HepG2 (cell line): ENCODE measurements at regions not wholly inside any gene's neighbourhood (a gene's known extent, or its start where the extent isn't known, plus 50 kb on each side); places are given as distances from the start of the nearest gene placed in this dataset.

ENCODE experiments used
- ATAC-seq: fragments of 200-7000 bp; cut with Tn5 transposase; 3 replicates; pipeline ENCODE4 v1.9.1; 2020; ENCODE audit warnings: mild to moderate bottlenecking, moderate library complexity
- BruUV-seq: library from RNA; stranded (reverse); fragments of 400-500 nt; replicated peaks from 2 replicates; lab custom pipeline; 2021; lab: Mats Ljungman, UMichigan
- CTCF ChIA-PET: fragments of 300-600 bp; formaldehyde crosslinking; extraction: SDS; loops from one replicate; lab custom pipeline; 2021; ENCODE audit warnings: low total read pairs, inconsistent platforms, low intra/inter-chr PET ratio; lab: Yijun Ruan, JAX
- POLR2A ChIA-PET: fragments of 350-600 bp; sonication (Branson Sonifier 250); formaldehyde crosslinking; loops from one replicate; lab custom pipeline; 2020; ENCODE audit warnings: antibody characterized with exemption, inconsistent platforms; lab: Yijun Ruan, JAX
- DNase-seq: peaks from one replicate; pipeline ENCODE4 v3.0.0-alpha.2; 2015; ENCODE audit warnings: low spot score
- FAIRE-seq: peaks from 3 replicates; lab custom pipeline; 2011; peaks lifted over from hg19 to GRCh38; lab: Jason Lieb, UNC
- H2AFZ ChIP-seq: one replicate; pipeline ENCODE4 v1.6.1; 2011; ENCODE audit warnings: low read length, inconsistent platforms
- H3K27ac ChIP-seq: fragments of 300-600 bp; 3 replicates; pipeline ENCODE4 v1.8.0; 2011; ENCODE audit warnings: mixed run types, mild to moderate bottlenecking, mixed read lengths, low read length, inconsistent platforms; ENCODE audit not compliant: insufficient read depth; ENCODE audit errors: extremely low read length
- H3K27me3 ChIP-seq, 2 experiments: fragments of 200-600 bp in 1 of 2; 2 replicates in 1 of 2; 3 replicates in 1 of 2; pipeline versions ENCODE4 v1.6.0 to v1.8.0; 2011; ENCODE audit warnings: low read length in 2 of 2, mild to moderate bottlenecking in 2 of 2, moderate library complexity in 2 of 2, inconsistent platforms in 1 of 2; ENCODE audit not compliant: insufficient read depth in 2 of 2, control insufficient read depth in 1 of 2
- H3K36me3 ChIP-seq, 2 experiments: fragments of 200-600 bp in 1 of 2; replicated peaks in 1 of 2; 2 replicates in 1 of 2; 3 replicates in 1 of 2; pipeline versions ENCODE4 v1.5.1 to v1.8.0; 2011; ENCODE audit warnings: low read length in 2 of 2, inconsistent platforms in 1 of 2; ENCODE audit not compliant: insufficient read depth in 2 of 2, control insufficient read depth in 1 of 2
- H3K4me1 ChIP-seq: 2 replicates; pipeline ENCODE4 v1.5.1; 2012; ENCODE audit warnings: low read length, inconsistent platforms; ENCODE audit not compliant: insufficient read depth
- H3K4me2 ChIP-seq: 2 replicates; pipeline ENCODE4 v1.6.0; 2011; ENCODE audit warnings: low read depth, low read length, inconsistent platforms
- H3K4me3 ChIP-seq, 3 experiments: fragments of 200-600 bp in 1 of 3; sonication (generic), shearing (Covaris generic) in 1 of 3; replicated peaks in 1 of 3; 2 replicates each; pipeline ENCODE4 v1.5.1; 2011 to 2016; ENCODE audit warnings: low read length in 3 of 3, inconsistent platforms in 2 of 3, low read depth in 2 of 3, mild to moderate bottlenecking in 2 of 3, control low read depth in 1 of 3, mixed read lengths in 1 of 3; ENCODE audit not compliant: insufficient read depth in 1 of 3
- H3K79me2 ChIP-seq: one replicate; pipeline ENCODE4 v1.6.1; 2011; ENCODE audit warnings: low read length, inconsistent platforms; ENCODE audit not compliant: insufficient read depth
- H3K9ac ChIP-seq: 2 replicates; pipeline ENCODE4 v1.6.0; 2011; ENCODE audit warnings: mild to moderate bottlenecking, low read depth, low read length, inconsistent platforms; ENCODE audit not compliant: insufficient read depth
- H3K9me3 ChIP-seq: 2 replicates; pipeline ENCODE4 v1.5.1; 2012; ENCODE audit warnings: mild to moderate bottlenecking, low read length
- H4K20me1 ChIP-seq: 2 replicates; pipeline ENCODE4 v1.6.0; 2011; ENCODE audit warnings: inconsistent platforms, mild to moderate bottlenecking, low read length, moderate library complexity; ENCODE audit not compliant: insufficient read depth
- ATF7 ChIP-seq, 2 experiments: fragments of 450-650 bp in 1 of 2; sonication (generic) in 1 of 2; formaldehyde crosslinking in 1 of 2; IDR thresholded peaks; 2 replicates each; pipeline versions ENCODE4 v1.4.0 to v1.6.1; 2016 to 2020; ENCODE audit warnings: antibody characterized with exemption in 1 of 2, mild to moderate bottlenecking in 1 of 2, missing genetic modification reagents in 1 of 2
- DPF2 ChIP-seq: sonication (generic); formaldehyde crosslinking; IDR thresholded peaks from 2 replicates; pipeline ENCODE4 v1.4.0; 2020; ENCODE audit warnings: mild to moderate bottlenecking, low read depth, missing genetic modification reagents, borderline replicate concordance
- MAF1 ChIP-seq: sonication (generic); formaldehyde crosslinking; IDR thresholded peaks from 2 replicates; pipeline ENCODE4 v1.5.0; 2020; ENCODE audit warnings: missing genetic modification reagents, borderline replicate concordance
- MBNL3 ChIP-seq: fragments of 250-450 bp; sonication (Bioruptor Pico); conservative IDR thresholded peaks from 2 replicates; pipeline ENCODE4 v1.8.0; 2022; ENCODE audit warnings: mild to moderate bottlenecking, inconsistent platforms
- MEIS1 ChIP-seq: sonication (generic); formaldehyde crosslinking; IDR thresholded peaks from 2 replicates; pipeline ENCODE4 v1.9.0; 2021; ENCODE audit warnings: mild to moderate bottlenecking, missing genetic modification reagents, moderate library complexity, borderline replicate concordance
- NFRKB ChIP-seq: fragments of 450-650 bp; IDR thresholded peaks from 2 replicates; pipeline ENCODE4 v1.6.1; 2017
- POLR2G ChIP-seq: fragments of 200-400 bp; formaldehyde crosslinking; IDR thresholded peaks from 2 replicates; pipeline ENCODE4 v1.6.1; 2018; ENCODE audit warnings: mild to moderate bottlenecking, low read depth, low read length, moderate library complexity
- TAF15 ChIP-seq: fragments of 200-400 bp; formaldehyde crosslinking; IDR thresholded peaks from one replicate; pipeline ENCODE4 v1.6.1; 2018; ENCODE audit warnings: mild to moderate bottlenecking, low read depth, low read length; ENCODE audit not compliant: poor library complexity, severe bottlenecking
- TEAD3 ChIP-seq: optimal IDR thresholded peaks from 2 replicates; pipeline ENCODE3; 2016; ENCODE audit warnings: borderline replicate concordance
- TP53 ChIP-seq: sonication (generic); formaldehyde crosslinking; conservative IDR thresholded peaks from 2 replicates; pipeline ENCODE4 v1.4.0; 2020; ENCODE audit warnings: missing genetic modification reagents
- ZBTB34 ChIP-seq: sonication (generic); formaldehyde crosslinking; IDR thresholded peaks from 2 replicates; pipeline ENCODE4 v1.8.0; 2022; ENCODE audit warnings: mild to moderate bottlenecking, missing genetic modification reagents
- ZC3H13 ChIP-seq: sonication (generic); formaldehyde crosslinking; IDR thresholded peaks from 2 replicates; pipeline ENCODE4 v1.8.1; 2023; ENCODE audit warnings: mild to moderate bottlenecking, missing genetic modification reagents, moderate library complexity
- ZMAT3 ChIP-seq: sonication (generic); formaldehyde crosslinking; conservative IDR thresholded peaks from 2 replicates; pipeline ENCODE4 v1.7.0; 2021; ENCODE audit warnings: missing genetic modification reagents
- ZNF34 ChIP-seq: sonication (generic); formaldehyde crosslinking; IDR thresholded peaks from 2 replicates; pipeline ENCODE4 v1.4.0; 2020; ENCODE audit warnings: mild to moderate bottlenecking, missing genetic modification reagents, borderline replicate concordance
- ZNF775 ChIP-seq: sonication (generic); formaldehyde crosslinking; IDR thresholded peaks from 2 replicates; pipeline ENCODE4 v1.4.0; 2020; ENCODE audit warnings: missing genetic modification reagents, mild to moderate bottlenecking, moderate library complexity, borderline replicate concordance
- ZNF816 ChIP-seq: sonication (generic); formaldehyde crosslinking; IDR thresholded peaks from 2 replicates; pipeline ENCODE4 v1.8.0; 2022; ENCODE audit warnings: missing genetic modification reagents, mild to moderate bottlenecking, borderline replicate concordance
- ZSCAN5A ChIP-seq: sonication (generic); formaldehyde crosslinking; IDR thresholded peaks from 2 replicates; pipeline ENCODE4 v1.8.0; 2022; ENCODE audit warnings: mild to moderate bottlenecking, missing genetic modification reagents, borderline replicate concordance
- in situ Hi-C: cut with HindIII; loops from 2 replicates; pipeline ENCODE4 v1.10.0; 2017; ENCODE audit warnings: low pct_unique_long_range_greater_than_20kb; ENCODE audit not compliant: extremely low pct_ligation_motif_present
- intact Hi-C: fragments of 100-400 bp; cut with micrococcal nuclease; formaldehyde crosslinking; loops from one replicate; pipeline ENCODE4 v1.10.0; 2022; ENCODE audit not compliant: unreplicated experiment
- TF ChIP-seq, protein P1 (sequence below): sonication (generic); formaldehyde crosslinking; IDR thresholded peaks from 2 replicates; pipeline ENCODE4 v1.4.0; 2020; ENCODE audit warnings: mild to moderate bottlenecking, missing genetic modification reagents, borderline replicate concordance

DNA sequence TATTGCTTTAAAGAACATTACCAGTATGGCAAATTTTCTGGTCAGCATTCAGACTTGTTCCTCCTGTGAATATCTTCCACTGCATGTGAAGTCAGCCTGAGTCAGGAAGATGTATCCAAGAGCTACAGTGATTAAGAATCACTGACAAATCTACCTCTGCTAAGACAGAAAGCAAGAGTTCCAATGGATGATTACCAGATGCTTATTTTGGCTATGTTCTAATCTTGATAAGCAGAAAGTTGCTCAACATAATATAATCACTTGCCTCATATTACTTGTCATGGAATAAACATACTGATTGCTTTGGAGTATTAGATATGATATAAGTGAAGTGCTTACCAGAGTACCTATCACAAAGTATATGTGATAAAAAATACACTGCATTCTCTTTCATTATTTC lies 738.1 kb downstream of the ADGRL2 start:
- no TSS peak for BruUV-seq
- ChIA-PET CTCF (no interaction called here), POLR2A (no interaction called here)
- H2AFZ ChIP-seq = no peak overlapping the region
- in situ Hi-C loops (no loop called here), intact Hi-C loops (no loop called here)
- H3K4me2 ChIP-seq = no peak overlapping the region
- H3K79me2 ChIP-seq = no peaks in the 10 kb centered on the region
- DNase-seq (no peak), FAIRE-seq (no peak), ATAC-seq (no peak)
- H4K20me1 ChIP-seq = no peaks in the 10 kb centered on the region
- no peak overlapping the region for H3K9ac ChIP-seq
- H3K27ac ChIP-seq = no peak overlapping the region
- H3K4me1 ChIP-seq = no peaks in the 10 kb centered on the region
- H3K4me3 ChIP-seq = no peak overlapping the region
- H3K9me3 ChIP-seq = peaks cover 89% of the 10 kb centered on the region
- no peaks in the 10 kb centered on the region for H3K27me3 ChIP-seq
- H3K36me3 ChIP-seq = no peaks in the 10 kb centered on the region
- TF ChIP-seq DPF2 (CRISPR knock-in tag) (no peak), NFRKB (no peak), MAF1 (CRISPR knock-in tag) (no peak), MEIS1 (CRISPR knock-in tag) (no peak), ZNF34 (CRISPR knock-in tag) (no peak), MBNL3 (CRISPR knock-in tag) (no peak), ZNF775 (CRISPR knock-in tag) (no peak), TP53 (CRISPR knock-in tag) (no peak), ZMAT3 (CRISPR knock-in tag) (no peak), ZNF816 (CRISPR knock-in tag) (no peak), POLR2G (no peak), TEAD3 (no peak), TAF15 (no peak), ATF7 (IDR thresholded peaks at IDR 0.05) (no peak), ATF7 (CRISPR knock-in tag; IDR thresholded peaks at IDR 0.05) (no peak), ZSCAN5A (CRISPR knock-in tag) (no peak), ZC3H13 (no peak), ZBTB34 (CRISPR knock-in tag) (no peak)
- TF ChIP-seq, protein P1, sequence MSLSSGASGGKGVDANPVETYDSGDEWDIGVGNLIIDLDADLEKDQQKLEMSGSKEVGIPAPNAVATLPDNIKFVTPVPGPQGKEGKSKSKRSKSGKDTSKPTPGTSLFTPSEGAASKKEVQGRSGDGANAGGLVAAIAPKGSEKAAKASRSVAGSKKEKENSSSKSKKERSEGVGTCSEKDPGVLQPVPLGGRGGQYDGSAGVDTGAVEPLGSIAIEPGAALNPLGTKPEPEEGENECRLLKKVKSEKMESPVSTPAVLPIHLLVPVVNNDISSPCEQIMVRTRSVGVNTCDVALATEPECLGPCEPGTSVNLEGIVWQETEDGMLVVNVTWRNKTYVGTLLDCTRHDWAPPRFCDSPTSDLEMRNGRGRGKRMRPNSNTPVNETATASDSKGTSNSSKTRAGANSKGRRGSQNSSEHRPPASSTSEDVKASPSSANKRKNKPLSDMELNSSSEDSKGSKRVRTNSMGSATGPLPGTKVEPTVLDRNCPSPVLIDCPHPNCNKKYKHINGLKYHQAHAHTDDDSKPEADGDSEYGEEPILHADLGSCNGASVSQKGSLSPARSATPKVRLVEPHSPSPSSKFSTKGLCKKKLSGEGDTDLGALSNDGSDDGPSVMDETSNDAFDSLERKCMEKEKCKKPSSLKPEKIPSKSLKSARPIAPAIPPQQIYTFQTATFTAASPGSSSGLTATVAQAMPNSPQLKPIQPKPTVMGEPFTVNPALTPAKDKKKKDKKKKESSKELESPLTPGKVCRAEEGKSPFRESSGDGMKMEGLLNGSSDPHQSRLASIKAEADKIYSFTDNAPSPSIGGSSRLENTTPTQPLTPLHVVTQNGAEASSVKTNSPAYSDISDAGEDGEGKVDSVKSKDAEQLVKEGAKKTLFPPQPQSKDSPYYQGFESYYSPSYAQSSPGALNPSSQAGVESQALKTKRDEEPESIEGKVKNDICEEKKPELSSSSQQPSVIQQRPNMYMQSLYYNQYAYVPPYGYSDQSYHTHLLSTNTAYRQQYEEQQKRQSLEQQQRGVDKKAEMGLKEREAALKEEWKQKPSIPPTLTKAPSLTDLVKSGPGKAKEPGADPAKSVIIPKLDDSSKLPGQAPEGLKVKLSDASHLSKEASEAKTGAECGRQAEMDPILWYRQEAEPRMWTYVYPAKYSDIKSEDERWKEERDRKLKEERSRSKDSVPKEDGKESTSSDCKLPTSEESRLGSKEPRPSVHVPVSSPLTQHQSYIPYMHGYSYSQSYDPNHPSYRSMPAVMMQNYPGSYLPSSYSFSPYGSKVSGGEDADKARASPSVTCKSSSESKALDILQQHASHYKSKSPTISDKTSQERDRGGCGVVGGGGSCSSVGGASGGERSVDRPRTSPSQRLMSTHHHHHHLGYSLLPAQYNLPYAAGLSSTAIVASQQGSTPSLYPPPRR (CRISPR knock-in tag) = no peak
- TF ChIP-seq, all 625 proteins: peak for 0
